Left ventricle myocardium inferior (tissue), 1 donor: ENCODE measurements at regions not wholly inside any gene's neighbourhood (a gene's known extent, or its start where the extent isn't known, plus 50 kb on each side); places are given as distances from the start of the nearest gene placed in this dataset.

Source experiments
- DNase-seq: peaks from one replicate; pipeline ENCODE4 v3.0.0-alpha.2; 2020
- H3K27ac ChIP-seq: fragments of 200-600 bp; replicated peaks from 2 replicates; pipeline ENCODE4 v1.8.0; 2021
- H3K27me3 ChIP-seq: fragments of 200-600 bp; 2 replicates; pipeline ENCODE4 v1.8.0; 2021; ENCODE audit warnings: low read depth
- H3K36me3 ChIP-seq: fragments of 200-600 bp; 2 replicates; pipeline ENCODE4 v1.8.0; 2021
- H3K4me1 ChIP-seq: fragments of 200-600 bp; 2 replicates; pipeline ENCODE4 v1.8.0; 2021
- H3K4me3 ChIP-seq: fragments of 200-600 bp; 2 replicates; pipeline ENCODE4 v1.8.0; 2021; ENCODE audit warnings: mild to moderate bottlenecking, moderate library complexity
- H3K9me3 ChIP-seq: fragments of 200-600 bp; replicated peaks from 2 replicates; pipeline ENCODE4 v1.8.0; 2021
- CTCF ChIP-seq: fragments of 200-600 bp; IDR thresholded peaks from 2 replicates; pipeline ENCODE4 v1.8.0; 2021; ENCODE audit warnings: antibody characterized with exemption, mild to moderate bottlenecking, borderline replicate concordance
- intact Hi-C: fragments of 100-400 bp; cut with micrococcal nuclease; formaldehyde crosslinking; loops from one replicate; pipeline ENCODE4 v1.11.0; 2022
- donor health status: DM: no; HTN: yes; CAD: no; lungs with severe emphysema.

DNA sequence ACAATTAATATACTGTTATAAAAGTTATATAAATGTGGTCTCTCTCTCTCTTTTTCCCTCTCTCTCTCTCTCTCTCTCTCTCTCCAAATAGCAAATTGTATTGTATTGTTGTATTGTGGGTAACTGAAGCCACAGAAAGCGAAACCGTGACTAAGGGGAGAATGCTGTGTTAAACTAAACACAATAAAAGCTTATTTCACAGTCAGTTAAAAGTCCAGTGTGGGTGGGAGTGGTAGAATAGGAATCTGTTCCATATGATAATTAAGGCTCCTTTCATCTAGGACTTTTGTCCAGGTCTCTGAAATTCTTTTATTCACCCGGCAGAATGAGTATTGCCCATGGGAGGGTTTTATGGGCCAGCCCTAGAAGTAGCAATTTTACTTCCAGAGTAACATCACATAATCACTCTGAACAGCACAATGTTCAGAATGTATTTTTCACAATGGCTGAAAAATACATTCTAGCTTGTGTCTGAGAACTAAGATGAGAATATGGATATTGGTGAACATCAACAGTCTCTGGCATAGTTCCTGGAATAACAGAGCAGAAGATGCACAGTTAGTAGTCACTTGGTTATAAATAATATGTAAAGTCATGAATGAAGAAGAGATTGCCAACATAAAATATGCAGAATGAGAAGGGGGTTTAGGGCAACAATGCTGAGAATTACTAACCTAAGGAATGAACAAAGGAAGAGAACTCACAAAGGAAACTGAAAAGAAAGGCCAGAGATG, 399.1 kb downstream of the PLCL1 start:
- H3K36me3 ChIP-seq, result no peaks in the 10 kb centered on the region
- H3K9me3 ChIP-seq, result no peaks in the 10 kb centered on the region
- H3K4me3 ChIP-seq, result no peak overlapping the region
- no peak for DNase-seq
- intact Hi-C loops, result no loop called here
- TF ChIP-seq CTCF, result no peak
- H3K4me1 ChIP-seq, result no peaks in the 10 kb centered on the region
- no peaks in the 10 kb centered on the region for H3K27me3 ChIP-seq
- no peak overlapping the region for H3K27ac ChIP-seq
